ENCODE measurements at regions not wholly inside any gene's neighbourhood (a gene's known extent, or its start where the extent isn't known, plus 50 kb on each side); places are given as distances from the start of the nearest gene placed in this dataset.

DNA sequence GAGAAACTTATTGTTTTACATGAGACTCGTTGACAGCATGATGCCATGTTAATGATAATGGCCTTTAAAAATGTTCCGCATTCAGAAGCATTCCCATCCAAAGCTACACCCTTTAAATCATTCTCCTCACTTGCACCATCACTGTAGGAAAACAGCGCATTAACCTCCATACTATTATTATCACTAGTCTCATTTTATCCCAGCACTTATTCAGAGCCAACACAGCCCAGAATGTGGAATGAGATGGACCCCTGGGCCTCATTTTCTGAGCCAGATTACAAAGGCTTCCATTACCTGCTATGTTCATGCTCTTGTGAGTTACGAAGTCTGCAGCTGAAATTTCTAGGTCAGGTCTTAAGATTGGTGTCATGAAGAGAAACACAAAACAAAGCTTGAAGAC is 159.4 kb downstream of the HS3ST3A1 start:
- Histone ChIP-seq H3K36me3 (ENCODE audit: control insufficient read depth, insufficient read depth, low read length) (no peaks in the 10 kb centered on the region), H3K4me1 (ENCODE audit: control insufficient read depth, insufficient read depth, low read length) (peaks cover 9% of the 10 kb centered on the region; the same call in 1 of the 2 replicates), H3K27ac (ENCODE audit: low read depth, low read length) (no peak overlapping the region), H3K27me3 (ENCODE audit: control insufficient read depth, insufficient read depth, low read length) (no peaks in the 10 kb centered on the region), H3K4me3 (ENCODE audit: low read depth, low read length) (no peak overlapping the region), H3K9me3 (ENCODE audit: control insufficient read depth, insufficient read depth, low read length) (no peaks in the 10 kb centered on the region), H3K9ac (ENCODE audit: low read depth, low read length) (no peak overlapping the region)

- H3K9me3 ChIP-seq (ENCODE audit: control insufficient read depth, insufficient read depth, low read length): no peaks in the 10 kb centered on the region
- no peak overlapping the region for H3K27ac ChIP-seq (ENCODE audit: low read depth, low read length)
- no peaks in the 10 kb centered on the region for H3K27me3 ChIP-seq (ENCODE audit: control insufficient read depth, insufficient read depth, low read length)
- H3K4me3 ChIP-seq (ENCODE audit: low read depth, low read length): no peak overlapping the region
- no peak overlapping the region for H3K9ac ChIP-seq (ENCODE audit: low read depth, low read length)
- peaks cover 9% of the 10 kb centered on the region; the same call in 1 of the 2 replicates for H3K4me1 ChIP-seq (ENCODE audit: control insufficient read depth, insufficient read depth, low read length)
- H3K36me3 ChIP-seq (ENCODE audit: control insufficient read depth, insufficient read depth, low read length): no peaks in the 10 kb centered on the region
Observed at GRCh38 chr17:13441873-13442272, 159.9 kb downstream of the HS3ST3A1 start.

DNA sequence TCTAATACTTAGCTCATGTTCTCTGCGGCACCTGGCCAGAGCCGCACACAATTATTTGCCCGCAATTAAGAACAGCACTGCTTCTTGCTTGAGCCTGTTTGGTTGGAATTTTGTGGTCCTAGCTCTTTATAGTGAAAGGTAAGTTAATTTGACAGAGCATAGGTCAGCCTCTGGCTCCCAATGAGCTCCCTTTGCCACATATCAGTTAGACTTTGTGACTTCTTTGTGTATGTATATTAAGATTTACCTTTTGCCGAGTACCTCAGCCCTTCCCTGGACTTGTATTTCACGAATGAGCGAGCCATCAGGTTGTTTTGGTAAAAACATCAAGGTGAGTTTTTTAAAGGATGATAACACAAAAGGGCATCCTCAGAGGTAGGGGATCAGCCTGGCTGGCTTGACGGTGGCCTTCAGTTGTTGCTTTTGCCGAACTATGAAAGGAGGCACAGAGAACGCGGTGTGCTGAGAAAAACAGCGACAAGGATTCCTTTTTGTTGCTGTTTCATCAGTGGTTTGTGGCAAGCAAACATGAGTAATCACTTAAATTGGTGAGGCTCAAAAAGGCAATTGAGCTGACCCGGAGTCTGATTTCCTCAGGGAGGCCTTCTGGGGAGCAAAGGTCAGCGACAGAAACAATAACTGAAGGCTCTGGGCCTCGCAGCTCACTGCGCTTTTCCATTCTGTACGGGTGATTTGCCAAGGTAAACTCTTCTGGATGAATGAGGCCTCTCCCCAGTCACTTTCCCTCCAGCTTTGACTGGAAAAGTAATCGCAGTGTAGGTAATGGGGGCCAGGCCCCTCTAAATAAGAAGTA is 163.6 kb downstream of the HS3ST3A1 start:
- Histone ChIP-seq H3K4me1 (ENCODE audit: control insufficient read depth, insufficient read depth, low read length) (peaks cover 9% of the 10 kb centered on the region; the same call in 1 of the 2 replicates), H3K36me3 (ENCODE audit: control insufficient read depth, insufficient read depth, low read length) (no peaks in the 10 kb centered on the region), H3K9me3 (ENCODE audit: control insufficient read depth, insufficient read depth, low read length) (no peaks in the 10 kb centered on the region), H3K27ac (ENCODE audit: low read depth, low read length) (peak overlapping the region; percentile 65), H3K27me3 (ENCODE audit: control insufficient read depth, insufficient read depth, low read length) (no peaks in the 10 kb centered on the region), H3K9ac (ENCODE audit: low read depth, low read length) (no peak overlapping the region), H3K4me3 (ENCODE audit: low read depth, low read length) (no peak overlapping the region)

- H3K9ac ChIP-seq (ENCODE audit: low read depth, low read length): no peak overlapping the region
- no peak overlapping the region for H3K27ac ChIP-seq (ENCODE audit: low read depth, low read length)
- H3K27me3 ChIP-seq (ENCODE audit: control insufficient read depth, insufficient read depth, low read length): no peaks in the 10 kb centered on the region
- H3K4me1 ChIP-seq (ENCODE audit: control insufficient read depth, insufficient read depth, low read length): no peaks in the 10 kb centered on the region
- H3K9me3 ChIP-seq (ENCODE audit: control insufficient read depth, insufficient read depth, low read length): no peaks in the 10 kb centered on the region
- no peaks in the 10 kb centered on the region for H3K36me3 ChIP-seq (ENCODE audit: control insufficient read depth, insufficient read depth, low read length)
- H3K4me3 ChIP-seq (ENCODE audit: low read depth, low read length): no peak overlapping the region
Observed at GRCh38 chr17:13435230-13435629, 166.5 kb downstream of the HS3ST3A1 start.

DNA sequence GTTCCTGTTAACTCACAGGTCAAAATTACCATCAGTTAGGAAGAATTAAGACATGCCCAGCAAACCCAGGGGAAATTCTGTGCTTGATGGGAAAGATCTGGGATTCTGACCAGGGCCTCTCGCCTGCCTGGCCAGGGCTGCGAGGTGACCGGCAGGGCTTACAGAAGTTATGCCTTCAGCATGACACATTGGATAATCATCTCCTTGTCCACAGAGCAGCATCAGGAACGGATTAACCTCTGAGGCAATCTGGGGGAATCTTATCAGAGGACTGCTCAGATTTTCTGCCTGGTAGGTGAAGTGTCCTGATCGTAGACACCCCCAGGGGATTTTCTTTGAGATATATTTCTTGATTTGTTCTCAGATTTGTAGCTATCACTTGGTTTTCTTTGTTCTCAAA is 172.5 kb downstream of the HS3ST3A1 start:
- H3K36me3 ChIP-seq (ENCODE audit: control insufficient read depth, insufficient read depth, low read length): no peaks in the 10 kb centered on the region
- H3K4me3 ChIP-seq (ENCODE audit: low read depth, low read length): no peak overlapping the region
- no peak overlapping the region for H3K27ac ChIP-seq (ENCODE audit: low read depth, low read length)
- no peaks in the 10 kb centered on the region for H3K9me3 ChIP-seq (ENCODE audit: control insufficient read depth, insufficient read depth, low read length)
- H3K9ac ChIP-seq (ENCODE audit: low read depth, low read length): no peak overlapping the region
- H3K4me1 ChIP-seq (ENCODE audit: control insufficient read depth, insufficient read depth, low read length): no peaks in the 10 kb centered on the region
- H3K27me3 ChIP-seq (ENCODE audit: control insufficient read depth, insufficient read depth, low read length): no peaks in the 10 kb centered on the region

GRCh38 chr17:13428611-13429042 is 173.1 kb downstream of the HS3ST3A1 start:
- Histone ChIP-seq H3K4me1 (ENCODE audit: control insufficient read depth, insufficient read depth, low read length) (no peaks in the 10 kb centered on the region), H3K36me3 (ENCODE audit: control insufficient read depth, insufficient read depth, low read length) (no peaks in the 10 kb centered on the region), H3K9me3 (ENCODE audit: control insufficient read depth, insufficient read depth, low read length) (no peaks in the 10 kb centered on the region), H3K9ac (ENCODE audit: low read depth, low read length) (no peak overlapping the region), H3K27me3 (ENCODE audit: control insufficient read depth, insufficient read depth, low read length) (no peaks in the 10 kb centered on the region), H3K4me3 (ENCODE audit: low read depth, low read length) (no peak overlapping the region), H3K27ac (ENCODE audit: low read depth, low read length) (no peak overlapping the region)

- Histone ChIP-seq H3K27ac (ENCODE audit: low read depth, low read length) (no peak overlapping the region), H3K36me3 (ENCODE audit: control insufficient read depth, insufficient read depth, low read length) (no peaks in the 10 kb centered on the region), H3K27me3 (ENCODE audit: control insufficient read depth, insufficient read depth, low read length) (no peaks in the 10 kb centered on the region), H3K4me1 (ENCODE audit: control insufficient read depth, insufficient read depth, low read length) (no peaks in the 10 kb centered on the region), H3K4me3 (ENCODE audit: low read depth, low read length) (no peak overlapping the region), H3K9me3 (ENCODE audit: control insufficient read depth, insufficient read depth, low read length) (no peaks in the 10 kb centered on the region), H3K9ac (ENCODE audit: low read depth, low read length) (no peak overlapping the region)
Observed at GRCh38 chr17:13426991-13427390, 174.7 kb downstream of the HS3ST3A1 start.

DNA sequence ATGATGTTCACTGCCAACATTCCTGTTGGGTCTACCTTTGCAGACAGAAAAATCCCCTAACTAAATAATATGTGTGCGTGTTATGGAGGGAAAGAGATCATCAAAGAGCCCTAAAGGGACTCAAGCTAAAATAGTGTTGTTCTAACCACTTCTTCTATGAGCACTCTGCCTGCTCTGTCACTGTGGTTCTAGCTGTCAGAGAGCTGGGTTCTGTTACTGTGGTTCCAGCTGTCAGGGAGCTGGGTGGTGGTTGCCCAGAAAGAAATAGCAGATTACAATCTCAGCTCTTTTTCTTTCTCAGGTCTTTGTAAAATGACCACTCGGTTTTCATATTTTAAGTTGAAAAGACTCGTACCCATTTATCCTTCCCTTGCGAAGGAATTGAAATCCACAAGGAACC is 176.3 kb downstream of the HS3ST3A1 start:
- Histone ChIP-seq H3K9ac (ENCODE audit: low read depth, low read length) (no peak overlapping the region), H3K36me3 (ENCODE audit: control insufficient read depth, insufficient read depth, low read length) (no peaks in the 10 kb centered on the region), H3K27me3 (ENCODE audit: control insufficient read depth, insufficient read depth, low read length) (no peaks in the 10 kb centered on the region), H3K4me1 (ENCODE audit: control insufficient read depth, insufficient read depth, low read length) (no peaks in the 10 kb centered on the region), H3K9me3 (ENCODE audit: control insufficient read depth, insufficient read depth, low read length) (no peaks in the 10 kb centered on the region), H3K4me3 (ENCODE audit: low read depth, low read length) (no peak overlapping the region), H3K27ac (ENCODE audit: low read depth, low read length) (no peak overlapping the region)

DNA sequence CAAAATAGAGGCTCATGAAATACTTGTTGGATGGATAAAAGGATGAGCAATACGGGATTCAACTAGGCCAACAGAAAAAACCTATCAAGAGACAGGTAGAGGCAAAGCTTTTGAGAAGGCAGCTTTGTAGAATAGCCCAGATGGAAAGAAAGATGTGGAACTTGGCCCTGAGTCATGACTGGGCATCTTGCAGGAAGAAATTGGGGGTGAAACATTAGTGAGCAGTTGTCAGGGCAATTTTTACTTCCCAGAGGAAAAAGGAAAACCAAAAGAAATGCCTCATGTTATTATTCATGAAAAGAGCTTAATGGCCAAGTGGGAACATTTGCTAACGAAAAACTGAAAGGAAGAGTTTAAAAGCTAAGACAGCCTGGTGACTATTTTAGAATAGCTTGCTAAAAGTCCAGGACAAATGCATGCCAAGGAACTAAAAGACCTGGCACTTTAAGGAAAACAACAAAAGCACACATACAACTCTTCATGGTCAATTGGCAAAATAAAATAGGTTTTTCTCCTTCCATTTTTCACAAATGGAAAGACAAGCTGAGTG is 180.1 kb downstream of the HS3ST3A1 start:
- Histone ChIP-seq H3K27me3 (ENCODE audit: control insufficient read depth, insufficient read depth, low read length) (no peaks in the 10 kb centered on the region), H3K9ac (ENCODE audit: low read depth, low read length) (no peak overlapping the region), H3K4me3 (ENCODE audit: low read depth, low read length) (no peak overlapping the region), H3K36me3 (ENCODE audit: control insufficient read depth, insufficient read depth, low read length) (no peaks in the 10 kb centered on the region), H3K9me3 (ENCODE audit: control insufficient read depth, insufficient read depth, low read length) (no peaks in the 10 kb centered on the region), H3K4me1 (ENCODE audit: control insufficient read depth, insufficient read depth, low read length) (no peaks in the 10 kb centered on the region), H3K27ac (ENCODE audit: low read depth, low read length) (no peak overlapping the region)

- Histone ChIP-seq H3K9me3 (ENCODE audit: control insufficient read depth, insufficient read depth, low read length) (no peaks in the 10 kb centered on the region), H3K4me1 (ENCODE audit: control insufficient read depth, insufficient read depth, low read length) (no peaks in the 10 kb centered on the region), H3K9ac (ENCODE audit: low read depth, low read length) (no peak overlapping the region), H3K4me3 (ENCODE audit: low read depth, low read length) (no peak overlapping the region), H3K36me3 (ENCODE audit: control insufficient read depth, insufficient read depth, low read length) (no peaks in the 10 kb centered on the region), H3K27ac (ENCODE audit: low read depth, low read length) (no peak overlapping the region), H3K27me3 (ENCODE audit: control insufficient read depth, insufficient read depth, low read length) (no peaks in the 10 kb centered on the region)
Observed at GRCh38 chr17:13420878-13421277, 180.9 kb downstream of the HS3ST3A1 start.

- Histone ChIP-seq H3K4me1 (ENCODE audit: control insufficient read depth, insufficient read depth, low read length) (no peaks in the 10 kb centered on the region), H3K4me3 (ENCODE audit: low read depth, low read length) (no peak overlapping the region), H3K9me3 (ENCODE audit: control insufficient read depth, insufficient read depth, low read length) (no peaks in the 10 kb centered on the region), H3K9ac (ENCODE audit: low read depth, low read length) (no peak overlapping the region), H3K27ac (ENCODE audit: low read depth, low read length) (no peak overlapping the region), H3K27me3 (ENCODE audit: control insufficient read depth, insufficient read depth, low read length) (no peaks in the 10 kb centered on the region), H3K36me3 (ENCODE audit: control insufficient read depth, insufficient read depth, low read length) (no peaks in the 10 kb centered on the region)
Observed at GRCh38 chr17:13420418-13420826, 181.3 kb downstream of the HS3ST3A1 start.
